ENCODE measurements at regions not wholly inside any gene's neighbourhood (a gene's known extent, or its start where the extent isn't known, plus 50 kb on each side); places are given as distances from the start of the nearest gene placed in this dataset.

DNA sequence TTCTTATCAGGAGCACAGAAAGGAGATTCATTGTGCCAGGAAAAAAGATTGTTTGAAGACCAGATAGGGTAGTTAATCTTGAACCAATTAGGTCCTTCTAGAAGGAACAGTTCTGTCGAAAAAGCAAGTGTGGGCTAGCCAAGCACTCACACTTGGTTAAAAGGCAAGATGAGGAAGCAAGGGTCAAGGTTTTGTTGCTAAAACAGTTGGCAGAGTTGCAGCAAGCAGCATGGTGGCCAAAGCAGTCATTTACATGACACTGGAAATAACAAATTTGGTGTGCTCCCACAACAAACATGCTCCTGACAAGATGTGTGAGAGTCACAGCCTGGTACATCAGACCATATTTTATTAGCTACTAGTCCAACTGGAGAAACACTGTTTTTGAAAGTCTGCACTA lies 228.0 kb upstream of the CFAP20DC start:
- no peak for DNase-seq

DNA sequence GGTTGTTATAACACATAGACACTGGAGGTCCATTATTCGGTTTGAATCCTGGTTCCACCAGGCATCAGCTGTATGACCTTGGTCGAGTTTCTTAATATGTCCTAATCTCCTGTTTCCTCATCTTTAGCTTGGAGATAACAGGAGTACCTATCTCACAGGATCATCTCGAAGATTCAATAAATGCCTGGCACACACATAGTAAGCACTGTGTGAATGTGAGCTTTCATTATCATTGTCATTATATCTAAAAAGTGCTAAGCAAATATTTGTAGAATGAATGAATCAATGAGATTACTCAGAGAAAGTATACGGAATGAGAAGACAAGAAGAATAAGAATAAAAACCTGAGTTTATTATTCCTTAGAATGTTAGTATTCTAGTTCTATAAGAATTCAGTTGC lies 227.4 kb upstream of the CFAP20DC start:
- DNase-seq, result no peak

DNA sequence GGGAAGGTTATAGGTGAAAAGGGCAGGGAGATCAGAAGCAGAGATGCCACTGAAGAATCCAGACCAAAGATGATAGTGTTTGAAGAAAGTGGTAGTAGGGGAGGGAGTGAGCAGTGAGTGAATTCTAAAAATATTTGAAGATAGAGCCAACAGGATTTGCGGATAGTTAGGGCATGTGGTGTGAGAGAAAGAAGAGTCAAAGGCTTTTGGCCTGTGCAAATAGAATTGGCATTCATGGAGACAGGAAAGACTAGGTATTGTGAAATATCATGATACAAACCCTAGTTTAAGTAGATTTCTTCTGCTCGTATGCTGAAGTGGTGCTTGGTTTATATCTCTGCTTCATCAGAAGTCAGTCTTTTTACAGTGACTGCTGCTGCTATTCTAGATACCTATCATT lies 224.2 kb upstream of the CFAP20DC start:
- no peak for DNase-seq

DNA sequence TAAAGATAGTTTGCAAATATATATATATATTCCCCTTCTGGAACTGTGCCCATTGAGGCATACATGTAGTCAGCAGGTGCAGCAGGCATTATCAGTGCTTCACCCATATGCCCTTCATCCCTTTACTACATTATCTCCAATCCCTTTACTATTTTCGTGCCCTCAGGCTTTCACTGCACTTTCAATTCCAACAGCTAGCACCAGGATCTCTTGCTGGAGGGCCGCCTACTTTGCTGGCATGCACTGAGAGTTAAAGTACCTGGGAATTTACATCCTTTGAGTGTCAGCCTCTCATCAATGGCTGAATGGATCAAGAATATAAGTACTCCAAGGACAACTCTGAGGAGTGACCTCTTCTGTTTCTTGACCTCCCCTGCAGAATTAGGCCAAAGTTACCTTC lies 222.1 kb upstream of the CFAP20DC start:
- DNase-seq, result no peak

DNA sequence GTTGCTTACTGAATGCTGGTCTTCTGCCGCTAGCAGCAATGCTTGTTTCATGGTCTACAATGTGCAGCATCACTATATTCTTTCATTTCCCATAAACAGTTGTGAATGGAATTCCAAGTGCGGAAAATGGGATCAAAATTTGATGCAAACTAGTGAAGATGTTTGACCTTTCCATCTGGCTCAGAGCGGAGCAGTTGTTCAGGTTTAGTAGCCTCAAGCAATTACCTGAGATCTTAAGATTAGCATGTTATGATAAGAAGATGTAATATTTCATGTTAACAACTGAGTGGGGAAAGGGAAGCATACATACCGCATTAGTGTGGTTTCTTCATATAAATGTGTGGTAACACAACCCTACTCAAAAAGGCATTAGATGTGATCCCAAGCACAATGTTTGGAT lies 221.1 kb upstream of the CFAP20DC start:
- no peak for DNase-seq

DNA sequence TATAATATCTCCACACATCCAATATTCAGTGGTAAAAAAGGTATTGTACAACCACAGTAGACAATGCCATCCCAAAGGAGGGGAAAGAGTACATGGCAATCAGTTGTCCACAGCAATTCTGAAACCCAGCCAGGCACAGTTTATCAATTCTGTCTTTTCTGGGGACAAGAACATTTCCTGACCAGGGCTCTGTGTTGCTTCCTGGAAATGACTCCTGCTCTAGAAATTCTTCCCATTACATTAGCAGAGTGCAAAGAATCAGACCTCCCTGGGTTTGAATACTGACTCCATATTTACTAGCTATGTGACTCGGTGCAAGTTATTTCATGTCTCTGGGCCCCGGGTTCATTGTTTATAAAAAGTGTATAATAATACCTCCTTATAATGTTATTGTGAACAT lies 220.4 kb upstream of the CFAP20DC start:
- DNase-seq, result no peak

DNA sequence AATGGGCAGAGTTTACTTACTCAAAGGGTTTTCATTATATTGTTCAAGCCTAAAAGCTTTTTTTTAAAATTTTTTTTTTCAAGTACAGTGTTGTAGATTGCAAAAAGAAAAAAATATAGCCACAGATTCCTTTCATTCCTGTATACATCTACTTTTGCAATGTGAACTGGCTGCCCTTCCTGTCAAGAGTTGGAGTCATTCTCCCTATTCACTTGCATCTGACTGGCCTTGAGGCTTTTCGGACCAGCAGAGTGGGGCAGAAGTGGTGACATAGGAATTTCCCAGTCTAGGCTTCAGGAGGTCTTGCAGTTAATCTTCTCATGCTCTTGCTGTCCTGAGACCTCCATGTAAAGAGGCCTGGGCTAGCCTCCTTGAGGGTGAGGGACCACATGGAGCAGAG lies 218.3 kb upstream of the CFAP20DC start:
- DNase-seq, result no peak

DNA sequence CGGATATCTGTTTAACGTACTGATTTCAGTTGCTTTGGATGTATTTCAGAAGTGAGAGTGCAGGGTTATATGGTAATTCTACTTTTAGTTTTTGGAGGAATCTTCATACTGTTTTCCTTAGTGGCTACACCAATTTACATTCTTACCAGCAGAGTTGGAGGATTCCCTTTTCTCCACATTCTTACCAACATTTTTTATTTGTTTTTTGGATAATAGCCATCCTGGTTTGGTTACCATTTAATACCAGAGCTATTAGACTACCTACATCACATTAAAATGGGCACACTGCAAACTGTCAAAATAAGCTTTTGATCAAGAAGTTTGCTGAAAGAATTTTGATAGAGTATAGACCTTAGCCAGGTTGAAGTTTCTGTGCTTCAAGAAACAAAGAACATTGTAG lies 217.2 kb upstream of the CFAP20DC start:
- no peak for DNase-seq

DNA sequence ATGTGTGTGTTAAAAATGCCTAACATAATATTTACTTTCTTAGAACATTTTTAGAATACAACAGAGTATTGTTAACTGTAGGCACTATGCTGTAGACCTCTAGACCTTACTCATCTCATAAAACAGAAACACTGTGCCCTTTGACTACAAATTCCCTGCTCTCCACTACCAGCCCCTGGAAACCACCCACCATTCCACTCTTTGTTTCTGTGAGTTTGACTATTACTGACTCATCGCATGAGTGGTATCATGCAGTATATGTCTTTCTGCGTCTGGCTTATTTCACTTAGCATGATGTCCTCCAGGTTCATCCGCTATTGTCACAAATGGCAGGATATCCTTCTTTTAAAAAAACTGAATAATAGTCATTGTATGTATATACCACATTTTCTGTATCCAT lies 216.7 kb upstream of the CFAP20DC start:
- DNase-seq, result no peak

DNA sequence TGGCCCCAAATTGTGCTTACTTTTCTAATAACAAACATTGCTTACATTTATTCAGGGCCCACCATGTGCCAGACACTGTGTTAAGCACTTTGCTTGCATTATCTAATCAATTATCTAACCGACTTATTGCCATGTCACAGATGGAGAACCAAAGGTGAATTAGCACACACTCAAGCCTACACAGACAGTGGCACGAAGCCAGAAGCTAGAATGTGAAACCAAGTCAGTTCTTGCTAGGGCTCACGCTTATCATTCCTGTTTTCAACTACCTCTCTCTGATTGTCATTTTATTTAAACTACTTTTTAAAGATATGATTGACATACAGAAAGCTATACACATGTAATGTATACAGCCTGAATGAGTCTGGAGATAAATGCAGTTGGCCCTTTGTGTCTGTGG lies 215.7 kb upstream of the CFAP20DC start:
- no peak for DNase-seq

DNA sequence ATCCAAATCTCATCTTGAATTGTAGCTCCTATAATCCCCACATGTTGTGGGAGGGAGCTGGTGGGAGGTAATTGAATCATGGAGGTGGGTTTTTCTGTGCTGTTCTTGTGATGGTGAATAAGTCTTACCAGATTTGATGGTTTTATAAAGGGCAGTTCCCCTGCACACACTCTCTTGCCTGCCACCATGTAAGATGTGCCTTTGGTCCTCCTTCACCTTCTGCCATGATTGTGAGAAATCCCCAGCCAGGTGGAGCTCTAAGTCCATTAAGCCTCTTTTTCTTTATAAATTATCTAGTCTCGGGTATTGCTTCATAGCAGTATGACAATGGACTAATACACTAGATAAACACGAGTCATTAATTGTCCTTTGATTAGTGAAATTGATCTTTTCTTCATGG lies 214.5 kb upstream of the CFAP20DC start:
- DNase-seq, result no peak

DNA sequence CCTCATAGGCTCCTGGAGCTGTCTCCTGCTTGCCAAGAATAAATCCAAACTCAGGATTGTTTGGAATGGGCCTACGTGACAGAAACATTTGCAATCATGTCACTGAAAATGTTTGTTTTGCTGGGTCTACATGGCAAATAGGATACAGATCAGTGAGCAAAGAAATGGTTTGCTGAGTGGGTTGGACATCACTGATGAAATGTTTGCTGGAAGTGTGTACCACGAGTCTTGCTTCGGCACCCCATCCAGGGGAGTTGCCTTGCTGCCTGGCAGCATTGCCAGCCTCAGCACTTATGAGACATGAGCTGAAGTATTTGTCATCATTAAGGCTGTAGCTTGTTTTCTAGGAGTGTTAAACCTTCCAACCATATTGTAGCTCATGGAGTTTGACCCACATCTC lies 213.3 kb upstream of the CFAP20DC start:
- no peak for DNase-seq

DNA sequence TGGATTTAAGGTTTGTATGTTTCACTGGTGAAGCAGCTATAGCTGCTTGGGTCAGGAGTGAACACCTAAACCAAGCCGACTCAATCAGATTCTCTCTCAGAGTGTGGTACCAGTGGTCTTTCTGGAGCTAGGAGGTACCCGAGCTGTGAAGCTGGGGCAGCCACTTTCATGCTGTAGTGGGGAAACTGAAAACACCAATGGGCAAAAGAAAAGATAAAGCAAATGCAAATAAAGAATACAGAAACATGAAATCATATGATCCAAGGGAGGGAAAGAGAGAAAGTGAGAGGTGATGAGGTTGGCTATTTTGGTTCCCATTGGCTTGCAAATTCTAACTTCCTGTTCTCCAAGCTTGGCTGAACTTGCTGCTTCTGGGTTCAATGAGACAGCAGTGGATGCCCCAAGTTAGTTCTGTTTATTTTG lies 212.3 kb upstream of the CFAP20DC start:
- no peak for DNase-seq

DNA sequence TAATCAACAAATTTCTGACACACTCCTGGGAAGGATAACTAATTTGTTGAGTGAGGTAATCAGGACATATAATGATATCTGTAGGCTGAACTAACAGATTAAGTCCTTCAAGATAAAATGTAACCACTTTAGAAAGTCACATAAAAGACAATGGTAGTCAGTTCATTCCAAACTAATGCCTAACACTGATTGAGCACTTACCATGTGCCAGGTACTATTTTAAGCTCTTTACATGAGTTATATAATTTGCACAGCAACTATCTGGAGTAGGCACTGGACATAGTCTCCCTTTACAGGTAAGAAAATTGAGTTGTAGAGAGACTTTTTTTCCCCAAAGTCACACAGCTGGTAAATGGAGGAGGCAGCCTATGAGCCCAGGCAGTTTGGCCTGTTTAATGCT lies 211.2 kb upstream of the CFAP20DC start:
- no peak for DNase-seq

DNA sequence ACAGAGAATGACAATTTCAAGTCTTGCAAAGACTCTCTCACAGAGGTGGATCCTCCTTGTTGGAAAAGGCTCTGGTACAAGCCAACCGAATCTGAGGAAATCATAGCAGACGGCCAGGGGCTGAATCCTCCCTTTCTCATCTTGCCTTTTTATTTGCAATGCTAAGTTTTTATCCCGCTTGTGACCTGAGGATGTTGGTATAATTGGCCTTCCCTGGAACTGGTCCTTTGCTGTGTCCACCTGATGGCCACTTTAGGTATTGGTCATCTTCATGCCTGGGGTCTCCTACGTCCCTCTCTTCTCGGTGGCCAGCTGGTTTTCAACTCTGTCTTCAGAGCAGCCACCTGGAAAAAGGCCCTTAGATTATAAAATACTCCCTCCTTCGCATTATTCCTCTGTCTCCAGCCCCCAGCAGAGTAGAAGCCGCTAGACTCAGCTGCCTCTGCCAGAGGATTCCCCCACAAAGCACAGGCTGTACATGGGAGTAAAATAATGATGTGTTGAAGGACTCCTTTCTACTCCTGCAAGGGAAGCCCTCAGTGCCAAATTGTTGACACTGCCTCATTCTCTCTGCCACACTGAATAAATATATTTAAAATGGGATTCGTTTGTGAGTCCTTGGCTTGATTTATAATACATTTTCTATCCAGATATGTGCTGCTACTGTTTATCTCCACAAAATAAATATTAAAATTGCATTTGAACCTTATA lies 208.9 kb upstream of the CFAP20DC start:
- DNase-seq, result no peak

DNA sequence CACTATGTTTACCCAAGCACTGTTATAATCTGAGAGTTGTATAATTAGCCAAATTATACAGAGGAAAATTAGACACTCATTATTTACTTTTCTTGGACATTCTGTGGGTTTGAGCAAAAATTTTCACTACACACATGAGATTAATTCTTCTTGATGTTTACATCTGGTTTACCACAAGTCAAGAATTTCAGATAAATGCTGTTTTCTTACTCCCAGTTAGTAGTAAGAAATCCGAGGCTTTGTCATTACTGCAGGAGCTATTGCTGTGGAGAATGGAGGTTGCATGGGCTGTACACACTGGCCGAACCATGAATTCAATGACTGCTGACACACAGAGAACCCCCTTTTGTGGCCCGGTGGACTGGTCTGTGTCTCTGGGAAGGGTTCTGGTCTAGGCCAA lies 207.7 kb upstream of the CFAP20DC start:
- no peak for DNase-seq

DNA sequence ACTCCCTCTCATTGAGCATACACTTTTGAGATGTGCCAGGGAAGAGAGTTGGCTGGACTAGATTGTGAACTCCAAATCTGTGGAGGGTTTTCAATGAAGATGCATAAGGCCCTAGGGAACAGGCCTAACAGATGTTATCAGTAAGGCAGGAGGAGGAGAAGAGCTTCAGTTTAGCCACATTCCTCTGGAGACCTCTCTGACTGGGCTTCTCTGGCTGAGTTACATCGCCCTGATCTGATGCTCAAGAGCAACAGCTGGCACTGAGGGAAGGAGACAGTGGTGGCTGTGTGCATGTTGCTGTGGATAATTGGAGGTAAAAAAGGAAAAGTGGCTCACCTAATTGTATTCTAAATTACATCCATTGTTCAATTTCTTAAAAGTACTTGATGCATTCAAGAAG lies 206.4 kb upstream of the CFAP20DC start:
- no peak for DNase-seq

DNA sequence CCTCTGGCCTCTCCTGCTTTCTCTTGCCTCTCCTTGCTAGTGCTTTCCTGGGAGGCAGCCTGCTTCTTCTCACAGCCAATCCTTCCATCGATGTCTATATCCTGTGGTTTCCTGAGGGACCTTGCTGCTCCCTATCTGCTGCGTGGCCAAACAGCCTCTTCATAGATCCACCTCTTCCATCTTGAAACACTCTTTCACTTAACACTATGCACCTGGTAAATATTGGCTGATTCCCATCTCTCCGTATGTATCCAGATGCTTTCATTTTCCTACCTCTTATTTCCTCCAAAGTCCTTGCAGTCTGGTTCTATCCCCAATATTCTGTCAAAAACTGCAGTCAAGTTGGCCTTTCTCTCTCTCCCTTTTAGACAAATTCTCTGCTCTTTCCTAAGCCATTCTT lies 205.2 kb upstream of the CFAP20DC start:
- DNase-seq, result no peak

DNA sequence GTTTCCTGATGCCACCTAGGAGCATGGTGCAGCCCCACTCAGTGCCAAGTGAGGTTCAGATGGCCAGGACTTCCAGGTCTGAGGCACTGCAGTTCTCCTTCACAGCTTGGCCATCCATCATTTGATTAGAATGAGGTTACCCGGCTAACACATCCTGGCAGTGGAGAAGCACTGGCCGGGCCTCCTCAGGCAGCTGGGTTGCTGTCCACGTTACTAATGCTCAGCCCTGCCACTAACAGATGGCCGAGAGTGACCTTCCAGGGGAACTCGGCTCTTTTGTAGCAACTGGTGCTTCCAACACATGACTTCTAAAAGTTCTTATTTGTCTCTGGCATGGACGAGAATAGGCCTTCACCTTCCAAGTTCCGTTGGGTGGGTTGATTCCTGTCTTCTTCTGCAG lies 204.6 kb upstream of the CFAP20DC start:
- no peak for DNase-seq

DNA sequence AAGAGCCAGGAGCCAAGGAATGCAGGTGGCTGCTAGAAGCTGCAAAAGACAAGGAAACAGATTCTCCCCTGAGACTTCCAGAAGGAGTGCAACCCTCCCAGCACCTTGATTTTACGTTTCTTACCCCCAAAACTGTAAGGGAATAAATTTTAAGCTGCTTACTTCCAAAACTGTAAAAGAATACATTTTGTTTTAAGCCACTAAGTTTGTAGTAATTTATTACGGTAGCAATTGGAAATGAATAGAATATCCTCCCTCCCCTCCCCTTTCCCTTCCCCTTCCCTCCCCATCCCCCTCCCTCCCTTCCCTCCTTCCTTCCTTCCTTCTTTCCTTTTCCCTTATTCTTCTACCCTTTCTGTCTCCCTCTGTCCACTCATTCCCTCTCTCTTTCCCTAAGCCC lies 203.7 kb upstream of the CFAP20DC start:
- no peak for DNase-seq

DNA sequence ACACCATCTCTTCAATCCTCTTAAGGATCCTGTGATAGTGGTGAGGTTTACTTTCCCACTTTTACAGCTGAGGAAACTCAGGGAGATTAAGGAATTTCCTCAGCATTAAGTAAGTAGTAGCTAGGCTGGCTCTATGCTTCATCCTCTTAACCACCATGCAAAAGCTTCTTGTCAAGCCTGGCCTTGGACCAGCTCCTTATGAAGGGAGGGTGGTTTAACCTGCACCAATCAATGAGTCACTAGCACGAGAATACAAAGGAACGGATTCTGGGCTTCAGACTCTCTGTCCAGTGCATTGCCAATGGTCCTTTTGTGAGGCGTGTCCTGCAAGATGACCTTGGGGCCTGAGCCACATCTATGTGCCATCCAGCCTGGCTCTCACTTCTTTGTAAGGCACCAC lies 202.0 kb upstream of the CFAP20DC start:
- DNase-seq, result no peak

DNA sequence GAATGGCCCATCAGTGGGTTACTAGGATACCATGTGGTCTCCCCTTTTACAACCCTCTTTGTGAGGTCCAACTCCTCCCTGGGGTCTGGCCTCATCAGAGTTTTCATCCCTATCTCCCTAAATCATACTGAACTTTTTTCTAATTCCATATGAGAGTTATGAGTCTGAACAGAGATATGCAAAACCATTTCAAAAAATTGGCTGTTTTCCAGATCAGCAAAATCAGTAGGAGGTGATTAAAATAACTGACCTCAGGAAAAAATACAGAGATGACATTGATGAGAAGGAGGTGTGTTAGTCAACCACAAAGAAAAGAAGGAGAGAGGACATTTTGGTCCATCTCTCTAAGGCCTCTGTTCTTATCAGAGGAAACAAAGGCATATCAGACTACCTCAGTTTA lies 200.8 kb upstream of the CFAP20DC start:
- DNase-seq, result no peak

DNA sequence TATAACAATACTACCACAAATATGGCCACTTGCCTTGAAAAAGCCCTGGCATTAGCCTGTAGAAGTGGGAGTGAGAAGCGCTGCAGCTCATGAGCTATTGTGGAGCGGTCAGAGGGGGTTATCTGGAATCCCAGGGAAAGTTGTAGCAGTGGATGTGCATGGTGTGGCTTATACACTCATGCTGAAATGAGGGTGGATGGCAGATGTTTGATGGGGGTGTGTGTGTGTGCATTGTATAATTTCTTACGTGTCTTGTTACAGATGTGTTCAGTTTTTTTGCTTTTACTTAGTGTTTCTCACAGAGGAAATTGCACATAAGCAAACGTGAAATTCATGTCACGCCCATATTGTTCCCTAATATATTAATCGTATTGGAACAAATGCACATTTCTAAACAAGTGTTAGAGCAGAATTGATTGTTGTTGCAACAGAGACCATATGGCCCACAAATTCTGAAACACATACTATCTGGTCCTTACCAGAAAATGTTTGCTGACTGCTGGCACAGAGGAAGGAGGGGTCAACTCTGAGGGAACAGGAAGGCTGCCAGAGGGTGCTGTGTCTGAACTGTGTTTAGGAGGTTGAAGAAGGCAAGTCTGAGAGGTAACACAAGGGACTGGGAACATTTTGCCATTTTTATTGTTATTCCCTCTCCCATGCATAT lies 200.0 kb upstream of the CFAP20DC start:
- no peak for DNase-seq

DNA sequence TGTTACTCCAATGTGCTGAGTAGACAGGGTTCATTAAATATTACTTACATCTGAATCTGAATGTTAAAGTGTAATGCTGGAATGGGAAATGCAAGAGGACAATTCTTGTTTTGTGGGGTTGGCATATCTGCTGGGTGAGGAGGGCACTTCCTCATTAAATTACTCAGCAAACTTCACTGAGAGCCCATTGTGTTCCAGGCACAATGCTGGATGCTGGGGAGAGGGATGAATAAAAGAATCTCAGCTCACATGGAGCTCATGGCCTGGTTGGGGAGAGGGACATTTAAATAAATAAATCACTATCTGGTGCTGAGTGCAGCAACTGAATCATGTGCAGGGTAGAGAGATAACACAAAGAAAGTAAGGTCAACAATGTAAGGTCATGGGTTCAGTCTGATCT lies 199.2 kb upstream of the CFAP20DC start:
- no peak for DNase-seq

DNA sequence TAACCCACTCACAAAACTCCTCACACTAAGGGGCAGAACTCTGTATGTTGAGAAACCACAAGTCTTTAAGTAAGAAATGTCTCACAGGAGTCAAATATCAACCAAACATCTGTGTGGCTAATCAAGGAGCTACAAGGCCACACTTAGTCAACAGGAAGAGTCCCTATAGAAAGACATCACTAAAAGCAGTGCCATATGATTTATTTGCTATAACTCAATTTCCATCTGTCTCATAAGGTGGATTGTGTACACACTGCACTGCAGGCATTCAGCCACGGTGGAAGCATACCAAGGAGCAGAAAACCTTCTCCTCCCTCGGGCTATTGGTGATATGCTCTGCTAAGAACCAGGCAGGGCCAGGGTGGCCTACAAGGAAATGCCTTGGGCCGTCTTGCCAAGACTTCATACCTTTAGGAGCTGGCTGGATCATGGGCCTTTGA lies 197.6 kb upstream of the CFAP20DC start:
- no peak for DNase-seq
